ENCODE measurements at regions not wholly inside any gene's neighbourhood (a gene's known extent, or its start where the extent isn't known, plus 50 kb on each side); places are given as distances from the start of the nearest gene placed in this dataset.

- no peak for DNase-seq
- intact Hi-C loops (cut with DNase I): no loop called here
Measured at GRCh38 chr21:43351501-43352153, 75.3 kb downstream of the SIK1 start.

- no peak for DNase-seq
- intact Hi-C loops (cut with DNase I): no loop called here
Measured at GRCh38 chr21:43349644-43350043, 77.3 kb downstream of the SIK1 start.

GRCh38 chr21:43348801-43349261 lies 78.1 kb downstream of the SIK1 start:
- no peak for DNase-seq
- intact Hi-C loops (cut with DNase I): no loop called here

GRCh38 chr21:43348170-43348766 lies 78.7 kb downstream of the SIK1 start:
- DNase-seq: no peak

GRCh38 chr21:43347461-43348169 lies 79.3 kb downstream of the SIK1 start:
- intact Hi-C loops (cut with DNase I): no loop called here
- DNase-seq: no peak

More at GRCh38 chr21:43348170-43348766, 78.7 kb downstream of the SIK1 start:
- intact Hi-C loops (cut with DNase I): no loop called here

- intact Hi-C loops (cut with DNase I): no loop called here
- no peak for DNase-seq
Measured at GRCh38 chr21:43346551-43346950, 80.4 kb downstream of the SIK1 start.

GRCh38 chr21:43345746-43346409 lies 81.1 kb downstream of the SIK1 start:
- intact Hi-C loops (cut with DNase I): no loop called here
- no peak for DNase-seq

- intact Hi-C loops (cut with DNase I): no loop called here
- DNase-seq: no peak
Measured at GRCh38 chr21:43345046-43345745, 81.7 kb downstream of the SIK1 start.

GRCh38 chr21:43343992-43344886 lies 82.7 kb downstream of the SIK1 start:
- DNase-seq: no peak
- intact Hi-C loops (cut with DNase I): no loop called here

GRCh38 chr21:43343095-43343991 lies 83.6 kb downstream of the SIK1 start:
- intact Hi-C loops (cut with DNase I): no loop called here
- DNase-seq: no peak

- intact Hi-C loops (cut with DNase I): no loop called here
- DNase-seq: no peak
Measured at GRCh38 chr21:43342301-43342881, 84.5 kb downstream of the SIK1 start.

- intact Hi-C loops (cut with DNase I): no loop called here
Measured at GRCh38 chr21:43341378-43342161, 85.4 kb downstream of the SIK1 start.

GRCh38 chr21:43340491-43341377 lies 86.2 kb downstream of the SIK1 start:
- intact Hi-C loops (cut with DNase I): no loop called here
- DNase-seq: peak in 22 of 42 donors; percentile 17 to 74 (median 46)

More at GRCh38 chr21:43341378-43342161, 85.4 kb downstream of the SIK1 start:
- DNase-seq: peak in 4 of 42 donors; percentile 30 to 57 (median 34)

- intact Hi-C loops (cut with DNase I): no loop called here
- DNase-seq: no peak
Measured at GRCh38 chr21:43339668-43340067, 87.3 kb downstream of the SIK1 start.

- no peak for DNase-seq
- intact Hi-C loops (cut with DNase I): no loop called here
Measured at GRCh38 chr21:43338951-43339350, 88.0 kb downstream of the SIK1 start.

Measured in head of caudate nucleus (tissue), 42 donors.